Left ventricle myocardium inferior (tissue), 1 donor: ENCODE measurements at regions not wholly inside any gene's neighbourhood (a gene's known extent, or its start where the extent isn't known, plus 50 kb on each side); places are given as distances from the start of the nearest gene placed in this dataset.

ENCODE experiments used
- DNase-seq: peaks from one replicate; pipeline ENCODE4 v3.0.0-alpha.2; 2020
- H3K27ac ChIP-seq: fragments of 200-600 bp; replicated peaks from 2 replicates; pipeline ENCODE4 v1.8.0; 2021
- H3K27me3 ChIP-seq: fragments of 200-600 bp; 2 replicates; pipeline ENCODE4 v1.8.0; 2021; ENCODE audit warnings: low read depth
- H3K36me3 ChIP-seq: fragments of 200-600 bp; 2 replicates; pipeline ENCODE4 v1.8.0; 2021
- H3K4me1 ChIP-seq: fragments of 200-600 bp; 2 replicates; pipeline ENCODE4 v1.8.0; 2021
- H3K4me3 ChIP-seq: fragments of 200-600 bp; 2 replicates; pipeline ENCODE4 v1.8.0; 2021; ENCODE audit warnings: mild to moderate bottlenecking, moderate library complexity
- H3K9me3 ChIP-seq: fragments of 200-600 bp; replicated peaks from 2 replicates; pipeline ENCODE4 v1.8.0; 2021
- intact Hi-C: fragments of 100-400 bp; cut with micrococcal nuclease; formaldehyde crosslinking; loops from one replicate; pipeline ENCODE4 v1.11.0; 2022
- TF ChIP-seq, protein P1 (sequence below): fragments of 200-600 bp; IDR thresholded peaks from 2 replicates; pipeline ENCODE4 v1.8.0; 2021; ENCODE audit warnings: antibody characterized with exemption, mild to moderate bottlenecking, borderline replicate concordance
- donor health status: DM: no; HTN: yes; CAD: no; lungs with severe emphysema.

DNA sequence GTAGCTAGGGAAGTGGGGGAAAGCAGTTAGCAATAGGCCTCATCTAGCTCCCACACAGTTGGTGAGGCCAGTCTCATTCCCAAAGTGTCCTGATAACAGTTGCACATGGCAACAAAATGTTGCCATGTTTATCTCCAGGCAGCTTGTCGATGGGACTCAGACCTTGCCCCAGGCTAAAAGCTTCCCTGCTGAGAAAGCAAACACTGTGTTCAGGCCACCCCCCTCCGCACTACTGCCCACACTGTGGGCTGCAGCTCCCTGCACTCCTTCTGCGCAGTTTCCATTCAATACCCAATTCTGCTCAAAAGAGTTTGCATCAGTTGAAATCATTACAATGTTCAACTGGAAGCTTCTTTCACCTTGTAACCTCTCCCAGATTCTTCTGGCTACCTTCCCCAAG, 287.8 kb upstream of the GK2 start:
- intact Hi-C loops, result no loop called here
- DNase-seq, result no peak
- H3K4me3 ChIP-seq, result no peak overlapping the region
- peaks cover 22% of the 10 kb centered on the region for H3K9me3 ChIP-seq
- no peaks in the 10 kb centered on the region for H3K4me1 ChIP-seq
- no peaks in the 10 kb centered on the region for H3K36me3 ChIP-seq
- TF ChIP-seq, protein P1, sequence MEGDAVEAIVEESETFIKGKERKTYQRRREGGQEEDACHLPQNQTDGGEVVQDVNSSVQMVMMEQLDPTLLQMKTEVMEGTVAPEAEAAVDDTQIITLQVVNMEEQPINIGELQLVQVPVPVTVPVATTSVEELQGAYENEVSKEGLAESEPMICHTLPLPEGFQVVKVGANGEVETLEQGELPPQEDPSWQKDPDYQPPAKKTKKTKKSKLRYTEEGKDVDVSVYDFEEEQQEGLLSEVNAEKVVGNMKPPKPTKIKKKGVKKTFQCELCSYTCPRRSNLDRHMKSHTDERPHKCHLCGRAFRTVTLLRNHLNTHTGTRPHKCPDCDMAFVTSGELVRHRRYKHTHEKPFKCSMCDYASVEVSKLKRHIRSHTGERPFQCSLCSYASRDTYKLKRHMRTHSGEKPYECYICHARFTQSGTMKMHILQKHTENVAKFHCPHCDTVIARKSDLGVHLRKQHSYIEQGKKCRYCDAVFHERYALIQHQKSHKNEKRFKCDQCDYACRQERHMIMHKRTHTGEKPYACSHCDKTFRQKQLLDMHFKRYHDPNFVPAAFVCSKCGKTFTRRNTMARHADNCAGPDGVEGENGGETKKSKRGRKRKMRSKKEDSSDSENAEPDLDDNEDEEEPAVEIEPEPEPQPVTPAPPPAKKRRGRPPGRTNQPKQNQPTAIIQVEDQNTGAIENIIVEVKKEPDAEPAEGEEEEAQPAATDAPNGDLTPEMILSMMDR, result no peak
- H3K27me3 ChIP-seq, result no peaks in the 10 kb centered on the region
- no peak overlapping the region for H3K27ac ChIP-seq

- H3K36me3 ChIP-seq, result no peaks in the 10 kb centered on the region
- DNase-seq, result no peak
- H3K4me1 ChIP-seq, result no peaks in the 10 kb centered on the region
- H3K9me3 ChIP-seq, result peaks cover 17% of the 10 kb centered on the region
- no peaks in the 10 kb centered on the region for H3K27me3 ChIP-seq
- no peak overlapping the region for H3K27ac ChIP-seq
- intact Hi-C loops, result no loop called here
- TF ChIP-seq, protein P1, result no peak
- no peak overlapping the region for H3K4me3 ChIP-seq
These were observed 281.7 kb upstream of the GK2 start for GRCh38 chr4:79689740-79690139.

GRCh38 chr4:79688691-79689090, 280.7 kb upstream of the GK2 start:
- Histone ChIP-seq H3K36me3 (no peaks in the 10 kb centered on the region), H3K4me1 (no peaks in the 10 kb centered on the region), H3K27me3 (no peaks in the 10 kb centered on the region), H3K27ac (no peak overlapping the region), H3K4me3 (no peak overlapping the region), H3K9me3 (peaks cover 7% of the 10 kb centered on the region)
- TF ChIP-seq, protein P1, result no peak
- no peak for DNase-seq
- intact Hi-C loops, result no loop called here

DNA sequence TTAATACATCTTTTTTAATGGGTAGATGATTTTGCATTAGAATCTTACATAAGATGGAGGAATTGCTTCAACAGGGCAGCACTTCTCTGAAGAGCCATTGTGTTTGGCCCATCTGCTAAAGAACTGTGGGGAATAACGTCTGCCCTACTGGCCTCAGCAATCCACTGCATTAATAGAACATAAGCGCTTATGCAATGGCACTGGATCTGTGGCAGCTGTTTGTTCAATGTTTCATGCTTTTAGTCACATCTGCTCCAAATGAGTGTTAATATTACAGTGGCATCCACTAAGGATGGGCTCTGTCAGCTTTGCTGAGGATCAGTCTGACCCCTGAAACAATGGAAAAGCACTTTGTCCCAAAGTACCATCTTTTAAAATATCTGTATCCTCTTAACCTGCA, 279.0 kb upstream of the GK2 start:
- Histone ChIP-seq H3K36me3 (no peaks in the 10 kb centered on the region), H3K27ac (no peak overlapping the region), H3K9me3 (no peaks in the 10 kb centered on the region), H3K4me1 (no peaks in the 10 kb centered on the region), H3K27me3 (no peaks in the 10 kb centered on the region), H3K4me3 (no peak overlapping the region)
- intact Hi-C loops, result no loop called here
- no peak for DNase-seq
- TF ChIP-seq, protein P1, result no peak

DNA sequence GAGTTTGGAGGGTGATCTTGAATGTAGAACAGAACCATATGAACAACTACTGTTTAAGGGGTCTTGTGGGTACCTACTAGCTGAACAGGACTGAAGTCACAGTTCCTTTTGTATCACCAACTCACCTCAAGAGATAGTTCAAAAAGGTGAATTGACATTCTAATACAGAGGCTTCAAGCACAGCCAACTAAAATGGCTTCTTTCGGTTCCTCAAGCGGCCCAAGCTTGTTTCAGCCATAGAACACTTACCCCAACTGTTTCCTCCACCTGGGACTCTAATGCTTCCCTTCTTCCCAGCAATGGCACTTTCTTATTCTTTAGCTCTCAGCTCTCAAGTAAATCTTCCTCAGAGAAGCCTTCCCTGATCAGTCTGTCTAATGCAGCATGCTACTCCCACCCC, 277.5 kb upstream of the GK2 start:
- Histone ChIP-seq H3K27ac (no peak overlapping the region), H3K4me1 (no peaks in the 10 kb centered on the region), H3K4me3 (no peak overlapping the region), H3K27me3 (no peaks in the 10 kb centered on the region), H3K9me3 (no peaks in the 10 kb centered on the region), H3K36me3 (no peaks in the 10 kb centered on the region)
- intact Hi-C loops, result no loop called here
- DNase-seq, result no peak
- TF ChIP-seq, protein P1, result no peak

DNA sequence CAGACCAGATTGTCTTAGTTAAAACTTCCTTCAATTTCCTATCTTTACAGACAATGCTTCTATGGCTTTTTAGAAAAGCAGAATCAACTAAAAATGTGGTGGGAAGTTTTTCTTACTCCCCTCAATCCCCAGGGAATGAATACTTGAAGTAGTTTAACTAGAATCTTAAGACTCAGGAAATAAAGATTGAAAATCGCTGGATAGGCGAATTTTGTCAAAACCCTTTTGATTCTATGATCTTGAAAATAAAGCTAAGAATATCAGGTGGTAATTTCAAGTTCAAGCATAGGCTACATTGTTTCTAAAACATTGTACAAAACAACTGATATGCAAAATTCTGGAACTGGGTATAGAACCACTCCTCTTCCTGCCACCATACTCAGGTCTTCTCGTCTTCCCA, 276.5 kb upstream of the GK2 start:
- H3K36me3 ChIP-seq, result no peaks in the 10 kb centered on the region
- TF ChIP-seq, protein P1, result no peak
- no peak overlapping the region for H3K4me3 ChIP-seq
- no peak overlapping the region for H3K27ac ChIP-seq
- H3K9me3 ChIP-seq, result no peaks in the 10 kb centered on the region
- intact Hi-C loops, result no loop called here
- DNase-seq, result no peak
- H3K27me3 ChIP-seq, result no peaks in the 10 kb centered on the region
- no peaks in the 10 kb centered on the region for H3K4me1 ChIP-seq
